ENCODE measurements at regions not wholly inside any gene's neighbourhood (a gene's known extent, or its start where the extent isn't known, plus 50 kb on each side); places are given as distances from the start of the nearest gene placed in this dataset.
"Not testable (repeated sequence)": the region's sequence is repeated elsewhere in the genome, so short reads cannot be mapped to it uniquely, and the experiment has no call there.

DNA sequence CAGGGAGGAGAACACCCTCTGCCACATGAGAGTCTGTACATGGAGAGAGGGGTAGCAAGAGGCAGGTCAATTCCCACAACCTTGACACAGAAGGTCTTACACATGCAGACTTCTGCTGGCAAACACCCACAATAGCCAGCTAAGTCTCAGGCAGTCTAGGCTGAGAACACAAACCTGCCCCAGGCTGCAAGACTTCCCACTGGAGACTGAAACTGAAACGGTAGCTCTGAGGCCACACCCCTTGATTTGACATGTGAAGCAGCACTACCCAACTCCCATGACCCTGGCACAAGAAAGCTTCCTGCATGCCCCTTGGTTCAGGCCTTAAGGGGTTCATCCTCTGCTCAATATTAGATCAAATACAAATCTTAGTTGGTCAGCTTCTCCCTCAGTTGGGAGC lies 237.8 kb upstream of the NPAP1 start:
- not testable (repeated sequence) for DNase-seq; H3K4me3 Mint-ChIP-seq; H2AFZ ChIP-seq (ENCODE audit: low read length); H3K18ac ChIP-seq (ENCODE audit: insufficient read length, low read depth, low read length); H2BK120ac ChIP-seq (ENCODE audit: low read depth, low read length, poor library complexity, severe bottlenecking); H4K5ac ChIP-seq (ENCODE audit: insufficient read length, low read depth, low read length); H3K27ac Mint-ChIP-seq; H3T11ph ChIP-seq (ENCODE audit: low read length); H4K20me1 ChIP-seq (ENCODE audit: control insufficient read depth, insufficient read depth, insufficient read length); H2AK5ac ChIP-seq (ENCODE audit: insufficient read length, low read length); H3K23me2 ChIP-seq (ENCODE audit: insufficient read length, low read depth, low read length, poor library complexity, severe bottlenecking); H3K27me3 Mint-ChIP-seq (ENCODE audit: low read depth); H2BK12ac ChIP-seq (ENCODE audit: insufficient read length, low read depth, low read length); H3K4me1 ChIP-seq (ENCODE audit: insufficient read depth, low read length); H3K4me1 Mint-ChIP-seq; H2BK5ac ChIP-seq (ENCODE audit: insufficient read length, low read length); H2BK20ac ChIP-seq (ENCODE audit: low read depth, low read length, poor library complexity, severe bottlenecking); H3K27me3 ChIP-seq (ENCODE audit: insufficient read depth, low read length); H4K91ac ChIP-seq (ENCODE audit: insufficient read length, low read depth, low read length); H3K4ac ChIP-seq (ENCODE audit: low read depth, low read length); H3K4me2 ChIP-seq (ENCODE audit: insufficient read depth, insufficient read length, low read length); H3K9ac ChIP-seq (ENCODE audit: extremely low read depth, insufficient read length, low read length); H4K8ac ChIP-seq (replicated peaks; ENCODE audit: insufficient read length, low read depth, low read length); H2BK15ac ChIP-seq (ENCODE audit: low read depth, low read length); H3K79me1 ChIP-seq (ENCODE audit: insufficient read depth, low read depth, low read length, poor library complexity, severe bottlenecking); H3K9me3 ChIP-seq (ENCODE audit: control insufficient read depth, low read depth, low read length); H3K56ac ChIP-seq (ENCODE audit: insufficient read length, low read depth, low read length); H3K14ac ChIP-seq (ENCODE audit: insufficient read depth, low read length); H3K79me2 ChIP-seq (ENCODE audit: insufficient read depth, low read length); H3K27ac ChIP-seq (ENCODE audit: insufficient read length, low read depth, low read length); H3K36me3 Mint-ChIP-seq (ENCODE audit: insufficient read depth in 1 of 3, low read depth in 3 of 3); H3K23ac ChIP-seq (ENCODE audit: insufficient read length, low read depth, low read length)
- WGBS (ENCODE audit: extremely low coverage, insufficient read length, low lambda C conversion rate), result no CpG with 5 or more reads among the region's 1 CpG
- peaks cover 62% of the 10 kb centered on the region in 2 experiments for H3K9me3 Mint-ChIP-seq

DNA sequence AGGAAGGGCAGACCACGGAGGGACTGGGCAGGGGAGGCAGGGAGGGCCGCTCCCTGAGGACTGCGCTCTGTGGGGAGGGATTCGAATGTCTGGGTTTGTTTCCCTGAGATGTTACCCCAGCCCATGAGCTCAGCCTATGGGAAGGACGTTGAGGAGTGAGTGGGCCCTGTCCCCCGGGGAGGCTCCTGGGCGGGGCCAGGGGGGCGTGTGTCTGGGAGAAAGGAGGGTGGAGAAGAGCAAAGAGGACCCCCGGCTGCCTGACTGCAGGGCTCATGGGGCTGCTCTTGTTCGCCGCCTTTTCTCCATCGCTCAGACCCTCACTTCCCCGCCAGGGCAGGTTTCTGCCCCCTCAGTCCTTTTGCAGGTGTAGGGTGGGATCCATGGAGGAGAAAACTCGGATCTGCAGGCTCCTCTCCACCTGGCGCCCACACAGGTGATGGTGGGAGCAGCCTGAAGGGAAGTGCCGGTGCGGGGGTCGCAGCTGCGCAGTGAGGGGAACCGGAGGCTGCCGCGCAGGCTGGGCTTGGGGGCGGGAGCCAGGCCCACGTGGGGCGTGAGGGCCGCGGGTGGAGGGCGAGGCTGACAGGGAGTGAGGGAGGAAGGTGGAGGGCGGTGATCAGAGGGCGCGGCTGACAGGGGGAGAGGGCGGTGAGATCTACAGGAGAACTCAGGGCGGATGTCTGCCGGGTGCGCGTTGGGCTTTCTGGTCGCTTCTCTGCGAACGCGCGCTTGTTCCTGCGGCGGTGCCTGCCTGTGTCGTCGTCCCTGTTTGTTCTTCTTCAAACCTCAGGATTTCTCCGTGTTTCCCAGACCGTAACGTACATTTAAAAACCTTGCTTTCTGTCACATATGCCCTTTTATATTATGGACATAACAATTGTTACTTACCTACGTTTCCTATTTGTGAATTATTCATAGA lies 198.2 kb upstream of the NPAP1 start:
- H4K91ac ChIP-seq (ENCODE audit: insufficient read length, low read depth, low read length); H3K9ac ChIP-seq (ENCODE audit: extremely low read depth, insufficient read length, low read length); H4K8ac ChIP-seq (replicated peaks; ENCODE audit: insufficient read length, low read depth, low read length); H3K9me3 ChIP-seq (ENCODE audit: control insufficient read depth, low read depth, low read length); H2AK5ac ChIP-seq (ENCODE audit: insufficient read length, low read length); H3K27ac ChIP-seq (ENCODE audit: insufficient read length, low read depth, low read length); H3K36me3 Mint-ChIP-seq (ENCODE audit: insufficient read depth in 1 of 3, low read depth in 3 of 3); H3K18ac ChIP-seq (ENCODE audit: insufficient read length, low read depth, low read length); H3K56ac ChIP-seq (ENCODE audit: insufficient read length, low read depth, low read length); H3K4me1 ChIP-seq (ENCODE audit: insufficient read depth, low read length); H2BK20ac ChIP-seq (ENCODE audit: low read depth, low read length, poor library complexity, severe bottlenecking); H3K27me3 Mint-ChIP-seq (ENCODE audit: low read depth); H3K14ac ChIP-seq (ENCODE audit: insufficient read depth, low read length); H3T11ph ChIP-seq (ENCODE audit: low read length); H3K79me2 ChIP-seq (ENCODE audit: insufficient read depth, low read length); H3K4me1 Mint-ChIP-seq; H3K27me3 ChIP-seq (ENCODE audit: insufficient read depth, low read length); H3K27ac Mint-ChIP-seq; H4K5ac ChIP-seq (ENCODE audit: insufficient read length, low read depth, low read length); H2BK120ac ChIP-seq (ENCODE audit: low read depth, low read length, poor library complexity, severe bottlenecking); H2BK12ac ChIP-seq (ENCODE audit: insufficient read length, low read depth, low read length); H4K20me1 ChIP-seq (ENCODE audit: control insufficient read depth, insufficient read depth, insufficient read length); H3K79me1 ChIP-seq (ENCODE audit: insufficient read depth, low read depth, low read length, poor library complexity, severe bottlenecking); H2AFZ ChIP-seq (ENCODE audit: low read length); H2BK5ac ChIP-seq (ENCODE audit: insufficient read length, low read length); H3K23me2 ChIP-seq (ENCODE audit: insufficient read length, low read depth, low read length, poor library complexity, severe bottlenecking); H3K4ac ChIP-seq (ENCODE audit: low read depth, low read length); H3K23ac ChIP-seq (ENCODE audit: insufficient read length, low read depth, low read length); H2BK15ac ChIP-seq (ENCODE audit: low read depth, low read length): not testable (repeated sequence)
- peak; percentile 45 for DNase-seq
- peaks cover 40 to 41% of the 10 kb centered on the region in 2 experiments for H3K9me3 Mint-ChIP-seq
- whole genome bisulfite sequencing (ENCODE audit: extremely low coverage, insufficient read length, low lambda C conversion rate), result no CpG with 5 or more reads among the region's 49 CpGs
- peak overlapping the region; percentile 33 for H3K4me2 ChIP-seq (ENCODE audit: insufficient read depth, insufficient read length, low read length)
- H3K4me3 Mint-ChIP-seq, result peak overlapping the region; percentile 70 to 78
